C1 segment of cervical spinal cord (tissue), 14 donors: ENCODE measurements at regions not wholly inside any gene's neighbourhood (a gene's known extent, or its start where the extent isn't known, plus 50 kb on each side); places are given as distances from the start of the nearest gene placed in this dataset.
"Not testable (repeated sequence)": the region's sequence is repeated elsewhere in the genome, so short reads cannot be mapped to it uniquely, and the experiment has no call there.

Experiments
- DNase-seq, 14 donors: peaks; one replicate each; lab custom pipeline; 2025; lab: John Stamatoyannopoulos, UW

DNA sequence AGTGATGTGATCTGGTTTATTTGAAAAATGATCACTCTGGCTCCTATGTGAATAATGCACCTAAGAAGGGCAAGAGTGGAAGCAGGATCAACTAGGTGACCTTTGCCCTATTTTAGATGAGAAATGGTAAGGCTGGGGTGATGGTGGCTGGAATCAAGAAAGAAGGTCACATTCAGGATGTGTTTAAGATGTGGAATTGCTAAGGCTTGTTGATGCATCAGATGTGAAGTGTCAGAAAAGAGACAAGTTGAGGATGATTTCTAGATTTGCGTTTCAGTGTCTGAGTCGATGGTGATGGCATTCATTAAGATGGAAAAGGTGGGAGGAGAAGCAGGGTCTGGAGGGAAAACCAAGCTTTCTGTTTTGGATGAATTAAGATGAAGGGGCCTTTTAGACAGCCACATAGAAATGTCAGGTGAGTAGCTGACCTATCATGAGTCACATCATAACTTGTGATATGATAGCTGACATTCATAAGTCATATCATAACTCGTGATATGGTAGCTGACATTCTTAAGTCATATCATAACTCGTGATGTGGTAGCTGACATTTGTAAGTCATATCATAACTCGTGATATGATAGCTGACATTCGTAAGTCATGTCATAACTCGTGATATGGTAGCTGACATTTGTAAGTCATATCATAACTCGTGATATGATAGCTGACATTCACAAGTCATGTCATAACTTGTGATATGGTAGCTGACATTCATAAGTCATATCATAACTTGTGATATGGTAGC is 101.2 kb upstream of the SEC11C start:
- no peak for DNase-seq

DNA sequence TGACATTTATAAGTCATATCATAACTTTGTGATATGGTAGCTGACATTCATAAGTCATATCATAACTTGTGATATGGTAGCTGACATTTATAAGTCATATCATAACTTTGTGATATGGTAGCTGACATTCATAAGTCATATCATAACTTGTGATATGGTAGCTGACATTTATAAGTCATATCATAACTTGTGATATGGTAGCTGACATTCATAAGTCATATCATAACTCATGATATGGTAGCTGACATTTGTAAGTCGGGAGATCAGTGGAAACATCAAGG is 100.7 kb upstream of the SEC11C start:
- not testable (repeated sequence) for DNase-seq

DNA sequence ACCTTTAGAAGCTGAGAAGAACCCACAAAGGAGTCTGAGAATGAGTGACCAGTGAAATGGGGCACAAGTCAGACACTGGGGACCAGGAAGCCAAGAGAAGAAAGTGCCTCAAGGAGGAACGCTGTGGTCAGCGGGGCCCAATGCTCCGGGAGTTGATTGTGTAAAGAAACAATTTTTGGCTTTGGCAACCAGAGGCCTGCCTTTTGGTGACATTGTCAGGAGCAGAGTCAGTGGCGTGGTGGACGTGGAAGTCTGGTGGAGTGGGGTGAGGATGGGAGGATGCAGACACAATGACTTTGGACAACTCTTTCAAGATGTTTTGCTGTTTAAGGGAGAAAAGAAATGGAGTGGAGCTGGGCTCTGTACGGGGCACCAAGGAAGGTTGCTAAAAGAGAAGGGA is 100.2 kb upstream of the SEC11C start:
- DNase-seq, result no peak

DNA sequence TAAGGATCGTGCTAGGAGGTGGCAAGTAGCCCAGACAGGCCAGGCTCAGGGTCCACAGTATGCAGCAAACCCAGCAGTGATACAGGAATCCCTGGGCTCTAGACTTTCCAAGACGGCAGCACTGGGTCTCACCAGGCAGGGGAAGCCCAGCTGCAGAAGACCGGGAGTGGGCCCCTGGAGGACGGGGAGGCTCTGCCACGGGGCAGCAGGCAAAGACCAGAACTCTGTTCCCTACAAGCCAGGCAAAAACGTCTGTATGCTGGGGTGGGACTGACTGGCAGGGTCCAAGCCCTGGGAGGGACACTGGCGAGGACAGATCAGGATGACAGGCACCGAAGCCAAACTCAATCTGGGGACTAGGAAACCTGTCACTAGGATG is 98.9 kb upstream of the SEC11C start:
- no peak for DNase-seq

DNA sequence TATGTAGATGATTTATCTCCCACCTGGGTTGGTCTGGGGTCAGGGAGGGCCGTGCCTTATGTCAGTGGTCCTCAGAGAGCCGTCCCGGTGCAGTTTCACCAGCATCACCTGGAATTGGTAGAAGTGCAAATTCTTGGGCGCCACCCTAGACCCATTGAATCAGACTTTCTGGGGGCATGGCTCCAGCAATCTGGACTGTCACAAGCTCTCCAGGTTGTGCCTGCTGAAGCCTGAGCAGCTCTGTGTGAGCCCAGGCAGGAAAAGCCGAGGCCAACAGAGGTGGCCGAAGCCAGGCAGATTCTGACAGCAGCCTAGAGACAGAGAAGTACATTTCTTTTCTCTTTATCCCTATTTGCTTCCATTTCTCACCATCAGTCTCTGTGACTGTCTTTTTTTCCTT is 98.4 kb upstream of the SEC11C start:
- DNase-seq, result peak in 1 of 14 donors; percentile 40

DNA sequence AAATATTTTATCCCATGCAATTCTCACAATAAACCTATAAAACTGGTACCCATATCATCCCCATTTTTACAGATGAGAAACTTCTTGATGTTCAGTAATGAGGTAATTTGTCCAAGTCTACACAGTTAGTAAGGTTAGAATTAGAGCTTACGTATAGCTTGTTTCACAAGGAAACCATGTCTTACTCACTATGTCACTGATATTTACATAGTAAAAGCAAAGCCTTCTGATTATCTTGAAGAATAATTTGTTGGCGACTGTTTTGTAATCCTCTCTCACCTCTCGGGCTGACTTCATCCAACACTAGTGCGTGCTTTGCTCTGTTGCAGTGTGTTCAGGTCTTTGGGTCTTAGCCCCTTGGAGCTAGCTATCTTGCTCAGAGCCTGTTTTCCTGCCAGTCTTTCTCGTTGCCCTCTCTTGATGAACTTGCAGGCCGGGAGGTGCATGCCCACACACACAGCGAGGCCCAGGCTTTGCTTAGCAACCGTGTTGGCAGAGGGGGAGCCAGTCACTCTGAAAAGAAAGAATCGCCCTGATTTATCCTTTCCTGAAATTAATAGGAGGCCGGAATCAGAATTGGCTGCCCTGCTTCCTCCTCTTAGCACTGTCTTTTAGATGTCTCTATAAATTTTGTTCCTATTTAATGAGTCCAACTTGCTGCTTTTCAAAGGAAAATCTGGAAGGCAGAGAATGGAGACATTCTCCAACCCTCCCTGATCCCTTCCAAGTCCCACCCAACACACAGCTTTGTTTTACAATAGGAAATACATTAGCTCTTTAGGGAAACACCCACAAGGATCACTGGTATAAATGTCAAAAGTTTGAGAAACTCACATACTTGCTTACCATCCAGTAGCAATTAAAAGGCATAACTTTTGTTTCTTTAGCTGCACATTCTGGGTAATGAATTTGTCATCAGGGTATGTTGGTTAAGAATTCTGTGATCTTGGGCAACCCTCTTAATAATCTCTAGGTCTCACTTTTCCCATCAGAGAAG is 97.6 kb upstream of the SEC11C start:
- peak in 10 of 14 donors; percentile 20 to 74 (median 54) for DNase-seq

DNA sequence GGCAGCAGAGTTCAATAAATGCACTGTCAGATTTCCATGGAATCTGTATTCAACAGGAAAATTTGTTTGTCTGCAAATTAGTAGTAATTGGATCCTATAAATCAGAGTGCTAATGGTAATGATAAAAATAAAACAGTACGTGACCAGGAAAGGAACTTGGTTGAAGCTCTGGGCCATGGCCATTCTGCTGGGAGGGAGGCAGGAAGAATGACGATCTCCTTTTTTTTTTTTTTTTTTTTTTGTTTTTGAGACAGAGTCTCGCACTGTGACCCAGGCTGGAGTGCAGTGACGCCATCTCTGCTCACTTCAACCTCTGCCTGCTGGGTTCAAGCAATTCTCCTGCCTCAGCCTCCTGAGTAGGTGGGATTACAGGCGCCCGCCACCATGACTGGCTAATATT is 94.8 kb upstream of the SEC11C start:
- DNase-seq, result no peak

DNA sequence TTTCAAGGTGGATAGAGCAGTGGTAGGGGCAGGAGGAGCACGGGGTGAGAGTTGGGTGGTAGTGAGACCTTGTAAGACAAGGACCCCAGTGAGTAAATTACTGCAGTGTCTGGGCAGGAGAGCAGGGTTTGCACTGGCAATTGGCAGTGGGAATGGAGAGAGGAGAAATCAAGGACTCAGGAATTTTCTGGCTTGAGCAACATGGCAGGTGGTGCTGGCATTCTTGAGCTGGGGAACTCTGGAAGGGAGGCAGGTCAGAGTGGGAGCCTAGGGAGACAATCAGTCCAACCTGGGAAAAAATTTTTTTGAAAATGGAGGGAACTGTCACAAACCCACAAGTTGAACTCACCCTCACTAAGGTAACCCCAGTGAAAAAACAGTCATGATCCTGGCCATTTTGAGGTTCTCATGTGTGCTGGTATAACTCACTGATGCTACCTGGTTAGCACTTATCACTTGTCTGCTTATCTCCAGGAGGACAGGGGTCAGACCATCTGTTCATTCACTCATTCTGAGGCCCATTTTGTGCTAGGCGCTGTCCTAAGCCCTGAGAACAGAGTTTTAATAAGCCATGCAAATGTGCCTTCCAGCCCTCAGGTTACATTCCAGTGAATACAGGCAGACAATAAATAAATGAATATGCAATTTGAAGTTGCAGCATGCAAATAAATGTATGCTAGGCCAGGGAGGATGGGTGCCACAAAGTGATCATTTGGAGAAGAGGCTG is 92.2 kb upstream of the SEC11C start:
- DNase-seq, result peak in 1 of 14 donors; percentile 87

DNA sequence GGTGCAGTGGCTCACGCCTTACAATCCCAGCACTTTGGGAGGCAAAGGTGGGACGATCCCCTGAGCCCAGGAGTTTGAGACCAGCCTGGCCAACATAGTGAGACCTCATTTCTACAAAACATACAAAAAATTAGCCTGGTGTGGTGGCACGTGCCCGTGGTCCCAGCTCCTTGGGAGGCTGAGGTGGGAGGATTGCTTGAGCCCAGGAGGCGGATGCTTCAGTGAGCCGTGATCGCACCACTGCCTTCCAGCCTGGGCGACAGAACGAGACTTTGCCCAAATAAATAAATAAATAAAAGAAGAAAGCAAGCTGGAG is 91.7 kb upstream of the SEC11C start:
- DNase-seq, result peak in 1 of 14 donors; percentile 29

DNA sequence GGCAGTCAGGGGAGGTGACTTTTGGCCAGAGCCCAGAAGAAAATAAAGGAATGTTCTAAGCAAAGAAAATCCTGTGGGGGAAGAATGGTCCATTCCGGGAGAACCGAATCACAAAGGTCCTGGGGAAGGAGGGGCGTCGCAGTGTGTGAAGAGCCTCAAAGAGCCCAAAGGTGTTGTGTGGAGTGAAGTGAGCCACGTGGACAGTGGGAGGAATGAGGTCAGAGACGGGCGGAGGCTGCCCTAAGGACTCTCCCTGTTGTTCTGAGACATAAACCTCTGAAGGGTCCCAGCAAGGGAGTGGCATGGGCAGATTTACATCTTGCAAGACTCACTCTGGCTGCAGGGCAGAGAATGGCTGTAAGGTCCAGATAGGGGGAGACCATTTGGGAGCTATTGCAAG is 91.3 kb upstream of the SEC11C start:
- DNase-seq, result no peak

DNA sequence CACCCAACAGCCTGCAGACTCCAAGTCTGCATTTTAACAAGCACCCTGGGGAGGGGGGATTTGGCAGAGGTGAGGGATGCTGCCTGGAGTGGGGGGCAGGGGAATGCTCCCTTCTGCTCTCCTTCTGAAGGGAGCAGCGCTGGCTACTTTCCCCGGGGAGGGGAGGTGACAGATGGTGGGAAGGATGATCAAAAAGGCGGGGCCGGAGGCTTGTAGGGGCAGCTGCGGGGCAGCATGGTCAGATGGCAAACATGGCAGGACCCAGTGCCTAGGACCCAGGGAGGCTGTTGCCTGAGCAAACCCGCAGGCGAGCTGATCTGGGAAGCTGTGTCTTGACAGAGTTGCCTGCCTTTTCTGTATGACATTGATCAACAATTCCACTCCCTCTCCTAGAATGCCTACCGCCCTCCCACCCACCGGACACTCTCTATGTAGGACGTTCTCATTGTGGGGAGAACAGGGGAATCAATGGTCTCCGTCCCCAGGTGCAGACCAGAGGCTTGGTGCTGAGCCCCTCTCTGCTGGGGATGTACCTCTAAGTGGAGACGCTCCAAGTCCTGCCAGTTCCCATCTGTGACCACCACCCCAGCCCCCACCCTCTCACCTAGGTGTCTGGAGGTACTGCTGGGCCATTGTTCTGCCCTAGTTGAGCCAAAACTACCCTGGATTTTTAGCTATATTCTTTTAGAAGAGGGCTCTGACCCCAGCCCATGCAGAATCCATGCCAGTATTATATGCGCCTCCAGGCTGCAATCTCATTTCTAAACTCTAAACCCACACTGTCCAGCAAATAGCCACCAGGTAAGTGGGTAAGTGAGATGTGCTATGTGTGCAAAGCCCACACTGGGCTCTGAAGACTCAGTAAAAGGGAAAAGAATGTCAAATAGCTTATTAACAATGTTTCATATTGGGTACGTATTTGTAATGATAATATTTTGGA is 89.7 kb upstream of the SEC11C start:
- peak in 3 of 14 donors; percentile 18 to 92 (median 48) for DNase-seq

DNA sequence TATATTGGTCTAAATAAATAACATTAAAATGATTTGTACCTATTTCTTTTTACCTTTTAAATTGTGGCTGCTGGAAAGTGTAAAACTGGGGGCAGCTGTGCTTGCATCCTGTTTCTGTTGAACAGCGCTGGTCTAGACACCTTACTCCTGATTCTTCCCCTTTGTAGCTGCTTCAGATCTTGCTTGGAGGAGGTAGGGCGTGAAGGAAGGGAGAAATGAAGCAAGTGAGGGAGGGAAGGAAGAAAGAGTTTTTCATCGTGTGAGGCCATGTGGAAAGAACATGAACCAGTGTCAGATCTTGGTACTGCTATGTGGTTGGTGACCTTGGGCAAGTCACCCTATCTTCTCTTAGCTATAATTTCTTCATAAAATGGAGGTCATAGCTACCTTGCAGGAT is 89.0 kb upstream of the SEC11C start:
- DNase-seq, result no peak

DNA sequence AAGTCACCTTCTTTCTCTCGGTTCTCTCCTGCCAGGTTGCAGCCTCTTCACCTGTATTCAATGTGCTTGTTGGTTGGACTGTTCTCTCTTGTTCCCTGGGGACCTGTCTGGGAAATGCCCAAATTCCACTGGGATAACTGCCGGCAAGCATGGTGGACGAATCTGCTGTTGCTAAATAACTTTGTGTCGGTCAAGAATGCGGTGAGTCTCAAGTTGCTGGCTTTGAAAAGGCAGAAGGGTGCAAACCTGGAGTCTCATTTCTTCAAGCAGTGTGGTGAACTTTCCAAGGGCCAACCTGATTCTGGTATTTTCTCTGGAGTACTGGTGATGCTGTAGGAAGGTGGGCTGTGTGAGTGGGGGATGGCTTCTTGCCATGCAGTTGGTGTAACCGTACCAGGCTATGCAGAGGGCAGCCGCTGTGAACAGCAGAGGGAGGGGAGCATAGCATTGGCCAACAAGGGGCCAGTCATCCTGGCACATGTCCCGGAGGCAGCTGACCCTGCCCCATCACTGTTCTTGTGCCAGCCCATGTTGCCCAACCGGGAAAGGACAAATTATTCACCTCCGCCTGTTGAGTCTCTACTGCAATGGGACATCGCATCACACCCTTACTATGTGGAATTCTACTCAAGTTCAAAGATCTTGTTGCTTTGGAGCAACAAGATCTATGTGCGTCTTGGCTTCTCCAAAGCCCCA is 88.1 kb upstream of the SEC11C start:
- DNase-seq, result peak in 5 of 14 donors; percentile 10 to 75 (median 31)

DNA sequence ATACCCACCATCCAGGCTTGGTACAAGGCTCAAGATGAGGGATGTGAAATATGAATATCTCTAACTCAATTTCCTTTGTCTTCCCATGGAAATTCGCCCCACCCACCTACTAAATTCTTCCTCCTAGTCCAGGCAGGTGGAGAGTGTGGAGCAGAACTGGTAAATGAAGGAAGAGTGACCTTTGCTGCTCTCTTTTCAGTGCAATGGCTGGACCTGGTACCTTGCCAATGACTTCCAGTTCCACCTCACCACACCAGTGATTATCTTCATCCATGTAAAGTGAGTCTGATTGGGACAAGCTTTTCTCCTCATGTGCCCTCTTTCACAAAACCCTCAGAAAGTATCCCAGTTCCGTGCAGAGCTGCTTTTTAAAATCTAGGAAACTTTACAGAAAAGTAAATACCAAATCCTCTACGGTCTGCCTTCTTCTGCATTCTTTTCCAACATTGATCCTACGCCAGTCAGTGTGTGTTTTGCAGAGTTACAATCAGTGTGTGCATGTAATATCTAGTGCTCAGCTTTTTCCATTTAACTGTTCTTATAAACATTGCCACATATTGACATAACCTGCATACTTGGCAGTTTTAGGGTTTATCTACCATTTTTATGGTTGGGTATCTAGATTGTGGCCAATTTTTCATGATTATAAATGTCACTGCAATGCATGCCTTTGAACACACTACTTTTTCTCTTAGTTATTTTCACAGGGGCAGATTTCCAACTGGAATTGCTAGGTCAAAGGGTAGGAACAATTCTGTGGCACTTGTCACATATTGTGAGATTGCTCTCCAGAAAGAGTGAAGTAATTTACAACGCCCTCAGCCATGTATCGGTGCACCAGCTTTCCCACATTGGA is 86.5 kb upstream of the SEC11C start:
- DNase-seq, result no peak

DNA sequence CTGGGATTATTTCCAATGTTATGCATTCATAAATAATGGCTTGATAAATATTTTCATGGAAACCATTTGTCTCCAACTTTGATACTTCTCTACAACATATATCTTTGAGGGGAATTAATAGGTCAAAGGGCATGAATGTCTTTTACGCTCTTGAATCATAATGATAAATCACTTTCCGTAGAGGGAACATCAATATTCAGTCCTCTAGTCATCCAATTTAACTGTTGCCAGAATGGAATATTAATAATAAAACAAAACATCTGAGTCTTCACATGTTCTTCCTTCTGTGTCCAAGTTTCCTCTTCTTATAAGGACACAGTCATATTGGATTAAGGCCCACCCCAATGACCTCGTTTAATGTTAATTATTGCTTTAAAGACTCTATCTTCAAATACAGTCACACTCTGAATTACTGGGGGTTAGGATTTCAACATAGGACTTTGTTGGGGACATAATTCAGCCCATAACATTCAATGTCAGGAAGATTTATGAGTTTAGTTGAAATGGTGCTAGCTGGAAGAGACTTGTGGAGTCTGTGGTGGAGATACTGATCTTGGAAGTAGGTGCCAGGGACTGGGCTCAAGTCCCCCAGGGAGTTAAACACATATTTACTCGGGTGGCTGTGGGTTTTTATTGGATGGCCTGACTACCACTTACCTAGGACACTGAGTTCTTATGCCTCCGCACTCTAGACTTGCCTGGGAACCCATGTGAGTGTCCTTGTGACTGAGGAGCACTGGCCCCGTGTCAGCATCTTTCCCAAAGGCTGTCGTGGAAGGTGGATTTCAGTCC is 85.0 kb upstream of the SEC11C start:
- DNase-seq, result no peak

DNA sequence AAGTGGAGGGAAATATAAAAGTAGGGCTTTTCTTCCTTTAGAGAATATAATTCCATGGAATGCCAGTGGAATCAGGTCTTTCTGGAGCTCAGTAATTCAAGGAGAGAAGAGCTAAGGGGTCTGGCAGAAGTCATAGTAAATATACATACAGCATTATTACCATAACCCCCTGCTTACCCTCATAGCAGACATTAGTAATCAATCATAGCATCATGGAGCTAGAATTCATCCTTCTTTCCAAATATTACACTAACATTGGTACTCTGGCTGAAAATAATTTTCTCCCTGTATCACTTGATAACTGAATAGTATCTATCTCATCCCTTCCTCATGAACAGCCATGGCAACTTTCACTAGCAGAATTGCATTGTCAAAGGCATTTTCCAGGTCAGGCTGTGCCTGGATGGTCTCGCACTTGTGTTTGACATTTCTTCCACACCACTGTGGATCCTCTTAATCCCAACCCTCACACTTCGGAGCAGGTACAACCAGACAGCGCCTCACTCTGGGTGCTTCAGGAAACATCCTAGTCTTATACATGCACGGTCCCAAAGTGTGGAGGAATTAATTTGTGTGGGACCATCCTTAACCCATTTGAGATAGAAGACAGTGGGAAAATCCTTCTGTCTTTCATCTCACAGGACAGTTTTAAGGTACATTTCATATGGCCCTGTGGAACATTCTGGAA is 84.2 kb upstream of the SEC11C start:
- no peak for DNase-seq

DNA sequence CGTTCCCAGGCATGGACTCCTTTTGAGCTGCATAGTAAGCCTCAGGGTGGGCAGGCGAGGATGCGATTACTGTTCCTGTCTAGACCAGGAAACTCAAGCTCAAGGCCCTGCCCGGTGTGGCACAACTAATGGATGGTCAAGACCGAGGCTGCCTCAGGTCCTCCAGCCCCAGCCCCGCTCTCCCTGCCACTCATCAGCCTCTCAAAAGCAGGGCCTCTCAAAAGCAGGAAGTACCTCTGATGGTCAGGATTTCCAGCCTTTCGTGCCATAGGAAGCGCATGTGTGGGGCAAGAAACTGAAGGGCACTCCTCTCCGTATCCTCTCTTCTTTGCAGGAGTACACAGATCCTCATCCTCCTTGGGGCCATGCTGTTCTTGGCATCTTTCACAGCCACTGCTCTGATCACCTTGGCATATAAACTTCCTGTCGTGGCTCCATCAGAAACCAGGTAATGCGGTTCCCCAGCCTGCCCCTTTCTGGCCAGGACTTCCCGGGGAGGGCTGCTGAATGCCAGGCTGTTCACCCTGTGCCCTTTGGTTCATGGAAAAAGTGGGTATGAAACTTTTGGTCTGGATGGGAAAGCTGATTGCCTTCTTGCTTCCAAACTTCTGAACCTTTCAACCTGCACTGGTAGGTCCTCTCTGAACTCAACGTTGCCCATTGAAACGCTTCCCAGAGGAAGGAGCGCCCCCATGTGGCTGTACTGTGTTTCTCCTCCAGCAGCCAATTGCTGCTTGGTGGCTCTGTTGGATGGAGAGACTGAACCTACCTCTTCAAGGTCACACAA is 82.8 kb upstream of the SEC11C start:
- DNase-seq, result peak in 13 of 14 donors; percentile 8 to 82 (median 52)

DNA sequence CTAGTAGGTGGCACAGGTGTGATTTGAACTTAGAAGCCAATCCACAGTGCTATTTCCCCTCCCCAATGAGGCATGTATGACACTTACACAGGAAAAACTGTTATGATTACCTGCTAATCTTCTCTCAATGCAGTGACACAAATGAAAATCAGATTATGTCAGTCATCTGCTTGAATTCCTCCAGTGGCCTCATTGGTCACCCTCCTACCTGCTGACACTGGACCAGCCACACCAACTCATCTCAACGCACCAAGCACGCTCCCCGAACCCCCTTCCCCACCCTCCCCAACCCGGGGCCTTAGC is 82.2 kb upstream of the SEC11C start:
- DNase-seq, result no peak
